GM18511 (cell line): ENCODE measurements at regions not wholly inside any gene's neighbourhood (a gene's known extent, or its start where the extent isn't known, plus 50 kb on each side); places are given as distances from the start of the nearest gene placed in this dataset.
"Not testable (repeated sequence)": the region's sequence is repeated elsewhere in the genome, so short reads cannot be mapped to it uniquely, and the experiment has no call there.

Experiments
- ATAC-seq: cut with Tn5 transposase; IDR thresholded peaks from one replicate; pipeline ENCODE4 v1.9.1; 2021; ENCODE audit warnings: mild to moderate bottlenecking, moderate library complexity; ENCODE audit not compliant: unreplicated experiment

DNA sequence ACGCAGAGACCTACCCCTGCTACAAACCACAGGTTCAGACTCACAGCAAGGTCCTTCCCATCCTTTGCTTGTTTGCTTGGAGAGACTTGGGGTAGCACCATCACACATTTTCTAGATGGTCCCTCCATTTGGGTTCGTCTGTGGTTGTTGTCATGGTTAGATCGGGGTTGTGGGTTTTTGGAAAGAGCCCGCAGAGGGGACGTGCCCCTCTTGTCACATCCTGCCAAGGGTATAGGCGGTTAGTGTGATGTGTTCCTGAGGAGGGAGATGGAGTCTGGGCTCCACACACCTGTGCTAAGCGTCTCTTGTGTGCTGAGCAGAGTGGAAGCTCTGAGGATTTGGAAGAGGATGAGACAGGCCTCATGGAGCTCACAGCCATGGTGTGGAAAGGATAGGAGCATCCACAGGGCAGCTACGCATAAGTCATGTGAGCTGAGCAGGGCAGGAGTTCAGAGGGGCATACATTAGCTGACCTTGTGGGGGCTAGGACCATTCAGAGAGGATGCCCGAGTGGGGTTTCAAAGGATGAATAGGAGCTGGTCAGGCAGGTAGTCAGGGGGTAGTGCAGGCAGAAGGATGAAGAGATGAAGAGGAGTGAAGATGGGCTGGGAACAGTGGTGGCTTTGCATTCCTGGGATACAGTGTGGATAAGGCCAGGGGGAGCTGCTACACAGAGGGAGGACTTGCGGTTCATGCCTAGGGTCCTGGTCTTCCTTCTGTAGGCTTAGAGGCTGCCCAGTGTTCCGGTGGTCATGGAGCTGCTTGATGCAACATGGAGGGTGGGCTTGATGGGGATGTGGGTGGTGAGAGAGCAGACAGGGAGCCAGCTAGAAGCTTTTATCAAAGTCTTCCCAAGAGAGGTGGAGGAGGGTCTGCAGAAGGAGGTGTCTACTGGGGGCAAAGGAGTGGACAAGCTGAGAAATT is 62.9 kb downstream of the ACKR3 start:
- ATAC-seq = no peak

DNA sequence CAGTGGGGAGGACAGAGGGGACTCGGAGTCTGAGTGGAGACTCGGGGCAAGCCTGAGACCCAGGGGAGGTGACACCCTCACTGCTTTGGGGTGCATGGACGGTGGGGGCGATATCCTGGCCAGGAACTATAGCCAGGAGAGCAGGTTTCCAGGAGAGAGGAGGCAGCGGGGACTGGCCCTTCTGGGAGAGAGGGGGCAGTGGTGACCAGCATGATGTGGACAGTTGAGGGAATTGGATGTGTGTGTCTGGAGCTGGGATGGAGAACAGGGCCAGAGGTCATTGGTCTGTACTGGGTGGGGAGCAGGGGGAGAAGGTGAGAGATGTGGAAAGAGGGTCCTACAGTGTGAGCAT is 63.6 kb downstream of the ACKR3 start:
- no peak for ATAC-seq

DNA sequence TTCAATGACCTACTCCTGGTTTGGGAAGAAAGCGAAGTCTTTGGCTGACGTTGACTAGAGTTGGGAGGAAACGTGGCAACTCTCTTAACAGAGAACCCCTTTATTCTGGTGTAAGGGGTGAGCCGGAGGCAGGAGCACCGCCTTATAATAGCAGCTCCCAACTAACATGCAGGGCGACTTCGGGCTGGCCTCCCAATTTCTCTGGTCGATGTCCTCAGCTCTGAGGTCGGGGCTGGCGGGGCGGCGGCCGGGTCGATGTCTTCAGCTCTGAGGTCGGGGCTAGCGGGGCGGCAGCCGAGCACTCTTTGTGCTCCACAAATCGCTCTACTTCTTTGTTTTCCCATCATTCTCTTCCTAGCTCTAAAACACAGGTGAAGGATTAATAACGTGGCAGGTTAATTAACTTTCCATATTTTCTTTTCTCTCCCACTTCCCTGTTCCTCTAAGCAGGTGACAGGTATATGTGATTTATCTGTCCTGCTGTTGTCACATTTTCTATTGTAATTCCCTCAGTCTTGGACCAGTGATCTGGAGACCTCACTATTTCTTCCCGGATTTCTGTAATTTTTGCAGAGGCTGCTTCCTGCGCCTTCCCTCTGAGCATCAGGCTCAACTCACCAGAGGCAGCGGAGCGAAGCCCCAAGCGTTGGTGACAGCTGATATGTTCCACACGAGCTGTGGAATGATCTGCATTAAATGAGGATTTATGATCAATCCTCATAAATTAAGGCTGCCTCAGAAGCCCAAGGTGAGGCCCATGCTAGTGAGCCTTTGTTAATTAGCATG is 64.3 kb downstream of the ACKR3 start:
- ATAC-seq = no peak

DNA sequence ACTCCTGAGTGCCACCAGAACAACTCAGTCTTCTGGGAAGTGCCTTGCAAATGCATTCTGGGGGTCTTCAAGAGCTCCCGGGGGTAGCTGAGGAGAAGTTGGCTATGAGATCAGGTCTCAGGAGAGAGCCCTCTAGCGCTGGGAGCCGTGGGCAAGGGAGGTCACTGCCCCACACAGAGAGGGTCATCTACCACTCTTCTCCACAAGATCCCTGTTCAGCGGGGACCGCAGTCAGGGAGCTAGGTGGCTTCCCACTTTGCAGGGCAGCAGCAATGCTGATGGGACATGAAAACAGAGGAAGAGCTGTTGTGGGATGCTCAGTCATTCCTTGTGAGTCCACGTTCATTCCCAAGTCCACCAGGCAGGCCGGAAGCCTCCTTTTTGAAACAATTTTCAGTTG is 66.6 kb downstream of the ACKR3 start:
- no peak for ATAC-seq

DNA sequence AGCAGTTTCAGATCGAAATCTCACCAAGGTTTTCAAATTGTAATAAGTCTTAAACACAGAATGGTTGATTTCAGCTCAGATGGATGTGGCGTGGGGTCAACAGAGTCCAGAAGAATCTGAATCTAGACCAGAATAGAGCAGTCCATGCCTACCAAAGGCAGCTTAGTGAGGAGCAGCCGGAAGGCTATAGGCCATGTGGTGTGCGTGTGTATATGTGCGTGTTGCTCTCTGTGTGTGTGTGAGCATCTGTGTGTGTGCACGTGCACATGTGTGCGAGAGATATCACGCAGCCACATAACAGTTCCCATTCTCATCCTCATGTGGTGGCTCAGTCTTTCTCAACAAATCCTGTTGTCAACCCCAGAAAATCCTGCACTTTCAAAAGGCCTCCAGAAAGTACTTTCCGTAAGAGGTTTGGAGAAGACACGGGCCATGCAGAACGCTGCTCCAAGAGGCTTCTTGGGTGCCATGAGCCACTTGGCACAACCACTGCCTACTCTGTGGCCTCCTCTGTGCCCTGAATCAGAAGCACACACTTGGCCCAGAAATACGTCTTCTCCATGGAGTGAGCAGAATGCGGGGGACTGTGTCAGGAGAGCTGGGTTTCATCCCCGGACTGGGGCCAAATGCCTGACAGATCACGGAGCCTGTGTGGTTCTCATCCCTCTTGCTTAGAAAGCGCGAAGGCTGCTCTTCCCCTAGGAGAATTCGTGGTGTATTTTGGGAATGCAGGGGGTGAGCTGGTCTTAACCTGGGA is 67.3 kb downstream of the ACKR3 start:
- ATAC-seq = no peak

DNA sequence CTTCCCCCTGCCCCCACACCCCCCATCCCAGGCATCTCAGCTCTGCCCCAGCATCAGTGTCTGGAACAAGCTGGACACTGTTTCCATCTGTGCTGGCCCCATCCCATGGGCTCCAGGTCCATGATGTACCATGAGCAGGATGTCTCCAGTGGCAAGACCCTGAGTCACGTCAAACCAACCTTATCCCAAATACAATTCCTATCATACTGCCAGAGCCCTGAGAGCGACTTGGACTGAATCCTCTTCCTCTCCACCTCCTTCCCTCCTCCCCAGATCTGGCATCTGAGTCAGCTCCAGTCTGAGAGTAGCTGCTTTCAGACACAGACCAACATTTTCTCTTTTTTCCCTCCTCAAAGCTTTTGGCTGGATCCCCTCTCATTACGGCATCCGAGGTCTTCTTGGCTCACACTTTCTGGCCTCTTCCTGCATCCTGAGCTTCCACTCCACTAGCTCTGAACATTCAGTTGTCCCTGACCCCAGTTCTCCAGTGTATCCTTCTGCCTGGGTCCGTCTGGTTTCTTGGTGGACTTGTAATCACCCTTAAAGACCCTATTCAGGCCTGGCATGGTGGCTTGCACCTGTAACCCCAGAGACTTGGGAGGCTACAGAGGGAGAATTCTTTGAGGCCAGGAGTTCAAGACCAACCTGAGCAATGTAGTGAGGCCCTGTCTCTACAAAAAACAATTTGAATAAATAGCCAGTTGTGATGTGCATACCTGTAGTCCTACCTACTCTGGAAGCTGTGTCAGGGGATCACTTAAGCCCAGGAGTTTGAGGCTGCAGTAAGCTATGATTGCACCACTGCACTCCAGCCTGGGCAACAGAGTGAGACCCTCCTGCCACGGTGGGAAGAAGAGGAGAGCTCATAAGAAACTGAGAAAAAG is 68.3 kb downstream of the ACKR3 start:
- no peak for ATAC-seq

DNA sequence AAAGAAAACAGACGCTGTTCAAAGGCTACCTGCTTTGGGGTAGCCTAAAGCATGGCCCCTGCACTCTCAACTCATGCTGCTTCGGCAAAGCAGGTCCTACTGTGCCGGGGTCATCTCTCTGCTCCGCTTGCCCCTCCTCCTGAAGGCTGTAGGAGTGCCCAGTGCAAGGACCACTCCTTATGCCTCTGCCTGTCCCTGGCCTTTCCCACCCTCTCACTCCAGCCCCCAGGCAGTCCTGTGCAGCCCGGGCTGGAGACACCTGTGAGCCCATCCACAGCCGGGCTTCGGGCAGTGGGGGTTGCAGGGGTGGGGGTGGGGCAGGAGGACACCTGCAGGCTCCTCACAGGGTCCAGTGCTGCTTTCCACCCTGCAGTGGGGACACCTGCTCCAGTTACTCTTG is 69.1 kb downstream of the ACKR3 start:
- no peak for ATAC-seq

DNA sequence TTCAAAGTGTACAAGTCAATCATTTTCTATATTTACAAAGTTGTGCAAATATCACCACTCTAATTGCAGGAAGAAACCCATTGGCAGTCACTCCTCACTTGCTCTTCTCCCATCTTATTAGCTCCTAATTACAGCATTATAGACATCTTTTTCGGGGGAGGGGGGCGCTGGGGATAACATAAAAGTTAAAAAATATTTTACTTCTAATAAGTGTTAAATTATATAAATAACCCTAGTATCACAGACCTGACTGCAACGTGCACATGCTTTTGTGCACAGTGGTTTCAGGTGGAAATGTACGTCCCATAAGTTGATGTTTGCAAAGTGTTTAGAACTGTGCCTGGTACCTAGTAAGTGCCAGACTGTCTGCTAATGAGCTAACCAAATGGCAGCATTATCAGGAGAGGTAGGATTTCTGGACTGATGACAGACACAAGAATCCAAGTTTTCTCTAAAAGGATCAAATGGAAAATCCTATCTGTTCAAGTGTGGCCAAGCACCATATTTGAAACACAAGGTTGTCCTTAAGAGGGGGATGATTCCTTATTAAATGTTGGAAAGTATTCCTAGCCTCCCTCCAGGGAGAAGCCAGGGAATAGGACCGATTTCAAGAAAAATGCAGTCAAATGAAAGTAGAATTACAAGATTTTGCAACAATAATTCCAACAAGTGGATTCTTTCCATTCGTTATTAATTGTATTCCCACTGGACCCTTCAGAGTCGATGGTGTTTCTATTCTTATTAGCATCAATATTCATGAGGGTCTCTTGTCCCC is 70.0 kb downstream of the ACKR3 start:
- ATAC-seq = no peak

DNA sequence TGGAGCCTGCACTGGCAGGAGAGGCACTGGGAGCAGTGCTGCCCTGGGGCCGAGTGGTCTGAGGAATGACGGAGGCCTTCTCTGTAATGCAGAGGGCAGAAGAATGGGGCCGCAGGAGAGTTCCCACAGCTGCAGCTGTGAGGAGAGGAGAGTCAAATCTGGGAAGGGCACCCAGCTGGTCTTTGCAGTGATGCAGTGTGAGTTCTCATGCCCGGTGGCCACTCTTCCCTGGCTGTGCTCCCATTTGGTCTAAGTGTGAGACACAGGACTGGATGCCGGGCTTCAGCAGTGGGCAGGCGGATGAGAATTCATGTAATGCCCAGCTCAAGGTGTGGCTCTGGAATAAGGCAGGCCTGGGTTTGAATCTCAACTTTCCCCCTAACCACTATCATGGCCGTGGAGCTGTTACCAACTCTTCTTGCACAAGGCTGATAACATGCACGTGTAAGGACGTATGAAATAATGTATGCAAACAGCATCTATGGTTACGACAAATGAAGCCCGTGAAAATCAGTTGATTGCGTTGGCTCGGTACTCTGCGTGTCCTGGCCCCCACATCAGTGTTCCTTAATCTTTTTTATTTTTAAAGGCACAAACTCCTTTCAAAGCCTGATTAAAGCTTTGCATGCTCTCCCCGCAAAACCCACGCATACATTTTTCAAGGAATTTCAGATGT is 71.6 kb downstream of the ACKR3 start:
- ATAC-seq = no peak

DNA sequence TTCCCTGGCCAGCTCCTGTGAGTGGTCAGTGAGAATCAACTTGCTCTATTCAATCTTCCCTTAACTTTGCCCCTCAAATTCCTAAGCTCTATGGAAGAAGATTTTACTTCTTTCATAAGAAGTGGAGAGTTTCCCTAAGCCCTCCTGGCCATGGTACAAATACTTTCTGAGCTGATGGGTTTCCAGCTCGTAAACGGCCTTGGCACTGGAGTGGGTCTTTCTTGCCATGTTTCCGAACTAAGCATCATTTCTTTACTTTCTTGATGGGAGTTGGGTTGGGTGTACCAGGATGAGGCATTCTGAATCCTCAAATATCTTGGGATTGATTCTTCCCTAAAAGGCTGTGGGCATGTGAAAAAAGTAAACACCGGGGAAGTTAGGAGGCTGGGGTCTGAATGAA is 72.5 kb downstream of the ACKR3 start:
- no peak for ATAC-seq

DNA sequence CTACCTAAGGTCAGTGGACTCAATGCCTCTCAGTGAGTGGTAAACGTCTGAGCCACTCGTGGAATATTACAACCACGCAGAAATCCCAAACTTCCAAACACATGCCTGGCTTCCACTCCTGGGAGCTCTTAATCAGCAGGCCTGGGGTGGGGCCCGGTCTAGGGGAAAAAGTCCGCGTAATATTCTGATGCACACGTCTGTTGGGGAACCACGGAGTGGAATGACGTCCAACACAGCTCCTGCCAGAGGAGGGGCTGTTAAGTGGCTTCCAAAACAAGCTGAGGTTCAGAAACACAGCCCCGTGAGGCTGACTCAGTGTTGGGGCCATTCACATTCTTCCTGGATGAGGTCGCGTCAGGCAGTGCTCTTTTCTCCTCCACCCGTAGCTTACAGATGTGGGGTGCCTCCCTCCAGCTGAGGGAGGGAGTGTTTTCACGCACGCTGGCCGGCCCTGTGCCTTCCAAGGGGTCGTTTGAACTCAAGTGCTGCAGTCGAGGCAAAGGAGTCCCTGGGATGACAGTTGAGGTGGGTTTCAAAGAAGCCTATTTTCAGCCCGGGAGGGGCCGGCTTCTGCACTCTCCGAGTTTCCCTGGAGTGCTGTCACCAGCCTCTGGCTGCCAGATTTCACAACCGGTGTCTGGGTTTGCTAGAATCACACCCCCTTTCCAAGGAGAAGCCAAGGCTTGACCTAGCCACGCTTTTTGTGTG is 73.1 kb downstream of the ACKR3 start:
- ATAC-seq = no peak

DNA sequence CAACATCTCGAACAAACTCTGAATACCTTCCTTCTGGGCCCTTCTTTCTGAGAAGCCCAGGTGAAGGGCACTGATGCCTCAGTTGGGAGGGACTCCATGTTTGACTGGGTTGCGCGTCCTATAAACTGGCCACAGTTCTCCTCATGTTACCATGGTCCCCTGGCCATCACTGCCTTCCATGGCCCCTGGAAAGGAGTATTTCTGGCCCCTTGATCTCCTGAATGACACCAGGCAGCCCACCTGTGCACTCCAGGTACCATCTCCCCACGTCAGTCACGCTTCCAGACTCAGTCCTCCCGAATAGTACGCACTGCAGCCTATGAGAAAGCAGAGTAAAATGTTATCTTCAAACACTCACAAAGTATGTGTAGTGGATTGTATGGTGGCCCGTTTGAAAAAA is 73.9 kb downstream of the ACKR3 start:
- ATAC-seq = no peak

DNA sequence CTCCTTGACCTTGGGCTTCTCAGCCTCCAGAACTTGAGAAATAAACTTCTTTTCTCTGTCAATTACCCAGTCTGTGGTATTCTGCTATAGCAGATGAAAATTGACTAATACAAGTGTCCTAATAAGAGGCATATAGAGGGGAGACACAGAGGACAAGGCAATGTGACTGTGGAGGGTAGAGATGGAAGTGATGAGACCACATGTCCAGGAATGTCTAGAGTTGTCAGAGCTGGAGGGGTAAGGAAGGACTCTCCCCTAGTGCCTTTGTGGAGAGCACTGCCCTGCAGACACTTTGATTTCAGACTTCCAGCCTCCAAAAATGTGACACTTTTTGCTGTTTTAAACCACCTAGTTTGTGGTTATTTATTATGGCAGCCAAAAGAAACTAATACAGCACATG is 74.4 kb downstream of the ACKR3 start:
- ATAC-seq = no peak

DNA sequence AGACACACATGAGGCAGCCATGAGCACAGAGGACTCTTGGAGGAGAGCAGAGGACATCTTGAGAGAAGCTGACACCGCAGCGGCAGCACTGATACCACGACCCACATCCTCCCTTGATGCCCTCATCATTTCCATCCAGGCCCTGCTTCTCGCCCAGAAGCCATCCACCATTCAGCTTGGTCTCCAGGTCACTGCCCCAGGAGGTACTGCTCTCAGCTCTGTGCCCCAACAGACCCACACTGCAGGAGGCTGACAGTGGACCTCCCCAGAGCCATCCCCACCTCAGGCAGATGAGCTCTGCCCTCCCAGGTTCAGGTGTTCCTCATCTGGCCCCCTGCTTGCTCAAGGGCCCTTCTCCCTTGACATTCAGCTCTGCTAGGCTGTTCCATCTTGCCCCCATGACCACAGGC is 74.9 kb downstream of the ACKR3 start:
- no peak for ATAC-seq

DNA sequence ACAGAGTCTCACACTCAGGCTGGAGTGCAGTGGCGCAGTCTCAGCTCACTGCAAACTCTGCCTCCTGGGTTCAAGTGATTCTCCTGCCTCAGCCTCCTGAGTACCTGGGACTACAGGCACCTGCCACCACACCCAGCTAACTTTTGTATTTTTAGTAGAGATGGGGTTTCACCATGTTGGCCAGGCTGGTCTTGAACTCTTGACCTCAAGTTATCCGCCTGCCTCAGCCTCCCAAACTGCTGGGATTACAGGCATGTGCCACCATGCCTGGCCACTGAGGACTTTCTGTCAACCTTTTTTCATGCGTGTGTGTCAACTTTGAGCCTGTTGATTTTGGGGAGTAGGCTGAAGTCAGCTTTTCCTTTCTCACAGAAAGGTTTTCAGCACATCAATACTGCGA is 75.5 kb downstream of the ACKR3 start:
- not testable (repeated sequence) for ATAC-seq

DNA sequence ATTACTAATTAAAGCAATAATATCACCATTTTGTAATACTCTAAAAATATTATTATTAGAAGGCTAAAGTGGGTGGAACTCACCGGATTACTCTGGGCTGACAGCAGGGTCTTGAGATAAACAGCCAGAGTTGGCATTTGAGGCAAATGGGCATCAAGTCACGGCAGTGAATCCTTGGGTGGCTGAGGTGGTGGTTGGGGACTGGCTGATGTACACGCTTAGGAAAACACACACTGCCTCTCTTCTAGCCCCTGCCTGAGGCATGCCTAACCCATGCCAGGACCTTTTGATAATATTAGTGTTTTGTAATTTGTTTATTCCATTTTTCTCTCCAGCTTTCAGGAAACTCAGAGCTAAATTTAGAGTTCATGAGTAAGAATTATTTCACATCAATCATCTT is 76.8 kb downstream of the ACKR3 start:
- no peak for ATAC-seq

DNA sequence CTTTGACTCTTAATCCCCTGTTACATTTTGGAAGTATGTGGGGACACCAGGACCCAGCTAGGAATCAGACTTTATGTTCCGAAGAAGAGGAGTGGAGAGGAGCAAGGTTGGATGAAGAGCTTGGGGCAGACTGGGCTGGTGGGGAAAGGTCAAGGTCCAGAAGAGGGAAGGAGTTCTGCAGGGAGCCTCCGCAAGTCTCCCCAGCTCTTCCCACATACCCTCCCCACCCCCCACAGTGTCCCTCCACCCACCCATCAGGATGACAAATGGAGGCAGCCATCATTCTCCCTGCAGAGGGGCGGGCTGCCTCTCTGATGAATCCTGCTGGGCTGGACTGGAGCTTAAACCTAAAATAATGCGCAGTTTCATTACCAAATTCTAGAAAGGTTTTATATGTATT is 77.2 kb downstream of the ACKR3 start:
- ATAC-seq = no peak

DNA sequence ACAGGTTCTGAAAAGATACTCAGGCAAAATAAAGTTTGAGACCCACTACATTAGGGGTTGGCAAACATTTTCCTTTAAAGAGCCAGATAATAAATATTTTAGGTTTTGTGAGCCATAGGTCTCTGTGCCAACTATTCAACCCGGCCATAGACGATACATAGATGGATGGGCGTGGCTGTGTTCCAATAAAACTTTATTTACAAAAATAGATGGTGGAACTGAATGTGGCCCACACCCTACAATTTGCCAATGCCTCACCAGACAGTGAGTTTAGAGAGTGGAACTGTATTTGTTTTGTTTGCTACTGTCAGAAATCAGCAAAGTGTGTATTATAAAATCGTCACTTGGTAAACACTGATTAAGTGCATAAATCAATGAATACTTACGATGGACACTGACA is 78.0 kb downstream of the ACKR3 start:
- ATAC-seq = no peak

DNA sequence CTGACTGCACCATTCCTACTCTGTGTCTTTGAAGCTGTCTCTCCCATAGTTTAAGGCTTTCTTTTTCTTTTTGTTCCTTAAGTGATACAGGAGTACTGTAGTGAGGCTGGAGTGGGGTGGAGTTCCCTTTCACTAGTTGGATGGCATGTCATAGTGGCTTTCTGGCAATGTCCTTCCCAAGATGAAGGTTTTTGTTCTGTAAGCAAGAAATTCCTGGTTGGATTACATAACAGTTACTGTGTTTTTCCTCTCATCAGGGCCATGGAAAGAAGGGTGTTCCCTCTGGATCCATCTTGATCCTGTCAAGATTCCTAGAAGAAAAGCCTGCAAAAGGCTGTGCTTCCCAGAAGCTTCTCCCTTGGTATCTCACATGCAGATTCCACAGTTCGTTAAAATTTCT is 84.2 kb downstream of the ACKR3 start:
- no peak for ATAC-seq
